ENCODE measurements at regions not wholly inside any gene's neighbourhood (a gene's known extent, or its start where the extent isn't known, plus 50 kb on each side); places are given as distances from the start of the nearest gene placed in this dataset.

GRCh38 chrX:68947882-68948605, 119.2 kb downstream of the EFNB1 start:
- ATAC-seq (ENCODE audit: low read depth) (no peak), DNase-seq (no peak)
- intact Hi-C loops (cut with micrococcal nuclease) = no loop called here
- Mint-ChIP-seq H3K9me3 (no peaks in the 10 kb centered on the region), H3K36me3 (ENCODE audit: low read depth) (no peaks in the 10 kb centered on the region), H3K27me3 (no peaks in the 10 kb centered on the region), H3K27ac (no peak overlapping the region), H3K4me1 (no peaks in the 10 kb centered on the region), H3K4me3 (no peak overlapping the region)
- POLR2A ChIA-PET = no interaction called here
- CTCF ChIA-PET = no interaction called here
- no peak for TF ChIP-seq CTCF (IDR thresholded peaks at IDR 0.05)

GRCh38 chrX:68945603-68946228, 116.9 kb downstream of the EFNB1 start:
- no peaks in the 10 kb centered on the region for H3K36me3 Mint-ChIP-seq (ENCODE audit: low read depth)
- H3K27me3 Mint-ChIP-seq = no peaks in the 10 kb centered on the region
- no peak for TF ChIP-seq CTCF (IDR thresholded peaks at IDR 0.05)
- no peaks in the 10 kb centered on the region for H3K9me3 Mint-ChIP-seq
- ATAC-seq (ENCODE audit: low read depth) (no peak), DNase-seq (no peak)
- no peak overlapping the region for H3K4me3 Mint-ChIP-seq
- intact Hi-C loops (cut with micrococcal nuclease) = no loop called here
- H3K27ac Mint-ChIP-seq = no peak overlapping the region
- no peaks in the 10 kb centered on the region for H3K4me1 Mint-ChIP-seq
- ChIA-PET CTCF (interaction anchor here (0.7 kb wide), 1 partner anchor 25 kb away, joined by 3 read pairs; no protein-coding TSS in a partner anchor), POLR2A (no interaction called here)

- H3K27me3 Mint-ChIP-seq = no peaks in the 10 kb centered on the region
- TF ChIP-seq CTCF (IDR thresholded peaks at IDR 0.05) = no peak
- H3K36me3 Mint-ChIP-seq (ENCODE audit: low read depth) = no peaks in the 10 kb centered on the region
- no peak overlapping the region for H3K4me3 Mint-ChIP-seq
- no peak overlapping the region for H3K27ac Mint-ChIP-seq
- ChIA-PET POLR2A (no interaction called here), CTCF (interaction anchor here (0.7 kb wide), 1 partner anchor 24 kb away, joined by 3 read pairs; no protein-coding TSS in a partner anchor)
- ATAC-seq (ENCODE audit: low read depth) = no peak
- no peaks in the 10 kb centered on the region for H3K9me3 Mint-ChIP-seq
- no peak for DNase-seq
- no peaks in the 10 kb centered on the region for H3K4me1 Mint-ChIP-seq
- intact Hi-C loops (cut with micrococcal nuclease) = no loop called here
Observed at GRCh38 chrX:68945081-68945602, 116.3 kb downstream of the EFNB1 start.

- no peak for TF ChIP-seq CTCF (IDR thresholded peaks at IDR 0.05)
- H3K36me3 Mint-ChIP-seq (ENCODE audit: low read depth) = no peaks in the 10 kb centered on the region
- H3K27ac Mint-ChIP-seq = no peak overlapping the region
- DNase-seq = no peak
- ChIA-PET CTCF (no interaction called here), POLR2A (no interaction called here)
- no peaks in the 10 kb centered on the region for H3K27me3 Mint-ChIP-seq
- no peaks in the 10 kb centered on the region for H3K4me1 Mint-ChIP-seq
- H3K9me3 Mint-ChIP-seq = no peaks in the 10 kb centered on the region
- ATAC-seq (ENCODE audit: low read depth) = no peak
- intact Hi-C loops (cut with micrococcal nuclease) = no loop called here
- no peak overlapping the region for H3K4me3 Mint-ChIP-seq
Observed at GRCh38 chrX:68944211-68944610, 115.4 kb downstream of the EFNB1 start.

- POLR2A ChIA-PET = no interaction called here
- Mint-ChIP-seq H3K27me3 (no peaks in the 10 kb centered on the region), H3K4me3 (no peak overlapping the region), H3K9me3 (no peaks in the 10 kb centered on the region), H3K36me3 (ENCODE audit: low read depth) (no peaks in the 10 kb centered on the region), H3K4me1 (no peaks in the 10 kb centered on the region), H3K27ac (no peak overlapping the region)
- DNase-seq (no peak), ATAC-seq (ENCODE audit: low read depth) (no peak)
- intact Hi-C loops (cut with micrococcal nuclease) = no loop called here
- TF ChIP-seq CTCF (IDR thresholded peaks at IDR 0.05) = no peak
- CTCF ChIA-PET = no interaction called here
Observed at GRCh38 chrX:68942840-68943239, 114.0 kb downstream of the EFNB1 start.

Data from activated B cell treated with CpG ODN at 0.5 μM for 24 hours (primary cell).